ENCODE measurements at regions not wholly inside any gene's neighbourhood (a gene's known extent, or its start where the extent isn't known, plus 50 kb on each side); places are given as distances from the start of the nearest gene placed in this dataset.
"Not testable (repeated sequence)": the region's sequence is repeated elsewhere in the genome, so short reads cannot be mapped to it uniquely, and the experiment has no call there.

DNA sequence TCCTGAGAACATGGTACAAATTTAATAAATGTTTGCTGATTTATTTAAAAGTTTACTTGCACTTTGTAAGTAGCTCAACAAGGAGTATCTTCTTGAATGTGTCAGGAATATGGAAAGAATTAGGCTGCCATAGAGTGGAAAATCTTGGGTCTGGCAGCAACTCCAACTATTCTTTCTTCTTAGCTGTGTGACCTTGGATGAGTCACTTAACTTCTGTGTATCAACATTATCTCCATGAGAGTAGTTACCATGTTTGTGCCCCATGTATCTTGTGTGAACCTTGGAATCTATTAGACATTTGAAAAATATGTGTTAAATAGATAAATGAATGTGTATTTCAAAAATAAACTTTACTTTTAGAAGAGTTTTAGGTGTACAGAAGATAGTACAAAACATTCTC is 348.8 kb downstream of the GBA3 start:
- Mint-ChIP-seq H3K36me3 (ENCODE audit: low read depth) (no peaks in the 10 kb centered on the region), H3K27me3 (no peaks in the 10 kb centered on the region), H3K9me3 (peaks cover 8% of the 10 kb centered on the region), H3K27ac (no peak overlapping the region), H3K4me1 (ENCODE audit: low read depth) (no peaks in the 10 kb centered on the region), H3K4me3 (no peak overlapping the region)

DNA sequence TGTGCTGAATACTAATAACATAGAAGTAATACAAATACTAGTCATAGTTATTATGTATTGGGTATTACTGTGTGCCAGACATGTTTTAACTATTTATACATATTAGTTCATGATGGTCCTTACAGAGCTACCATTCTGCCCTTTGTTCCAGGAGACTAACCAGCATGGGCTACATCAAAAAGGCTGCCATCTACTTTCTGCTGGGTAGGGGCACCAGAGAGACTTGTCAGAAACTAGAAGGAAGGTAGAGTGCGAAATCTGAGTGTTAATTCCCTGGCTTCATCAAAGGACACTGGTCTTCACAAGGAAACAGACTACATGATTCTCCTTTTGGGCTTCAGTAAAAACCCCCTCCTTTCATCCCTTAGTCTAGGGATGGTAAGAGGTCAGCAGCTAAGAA is 347.8 kb downstream of the GBA3 start:
- H3K27me3 Mint-ChIP-seq: no peaks in the 10 kb centered on the region
- no peak overlapping the region for H3K4me3 Mint-ChIP-seq
- no peaks in the 10 kb centered on the region for H3K36me3 Mint-ChIP-seq (ENCODE audit: low read depth)
- H3K27ac Mint-ChIP-seq: no peak overlapping the region
- peaks cover 8% of the 10 kb centered on the region for H3K9me3 Mint-ChIP-seq
- H3K4me1 Mint-ChIP-seq (ENCODE audit: low read depth): no peaks in the 10 kb centered on the region

GRCh38 chr4:23039818-23040217 is 347.1 kb downstream of the GBA3 start:
- H3K27ac Mint-ChIP-seq: no peak overlapping the region
- H3K27me3 Mint-ChIP-seq: no peaks in the 10 kb centered on the region
- H3K4me3 Mint-ChIP-seq: no peak overlapping the region
- H3K4me1 Mint-ChIP-seq (ENCODE audit: low read depth): no peaks in the 10 kb centered on the region
- peaks cover 8% of the 10 kb centered on the region for H3K9me3 Mint-ChIP-seq
- no peaks in the 10 kb centered on the region for H3K36me3 Mint-ChIP-seq (ENCODE audit: low read depth)

- no peaks in the 10 kb centered on the region for H3K4me1 Mint-ChIP-seq (ENCODE audit: low read depth)
- H3K9me3 Mint-ChIP-seq: peaks cover 8% of the 10 kb centered on the region
- H3K4me3 Mint-ChIP-seq: no peak overlapping the region
- no peaks in the 10 kb centered on the region for H3K27me3 Mint-ChIP-seq
- H3K36me3 Mint-ChIP-seq (ENCODE audit: low read depth): no peaks in the 10 kb centered on the region
- no peak overlapping the region for H3K27ac Mint-ChIP-seq
Measured at GRCh38 chr4:23038626-23039491, 346.1 kb downstream of the GBA3 start.

DNA sequence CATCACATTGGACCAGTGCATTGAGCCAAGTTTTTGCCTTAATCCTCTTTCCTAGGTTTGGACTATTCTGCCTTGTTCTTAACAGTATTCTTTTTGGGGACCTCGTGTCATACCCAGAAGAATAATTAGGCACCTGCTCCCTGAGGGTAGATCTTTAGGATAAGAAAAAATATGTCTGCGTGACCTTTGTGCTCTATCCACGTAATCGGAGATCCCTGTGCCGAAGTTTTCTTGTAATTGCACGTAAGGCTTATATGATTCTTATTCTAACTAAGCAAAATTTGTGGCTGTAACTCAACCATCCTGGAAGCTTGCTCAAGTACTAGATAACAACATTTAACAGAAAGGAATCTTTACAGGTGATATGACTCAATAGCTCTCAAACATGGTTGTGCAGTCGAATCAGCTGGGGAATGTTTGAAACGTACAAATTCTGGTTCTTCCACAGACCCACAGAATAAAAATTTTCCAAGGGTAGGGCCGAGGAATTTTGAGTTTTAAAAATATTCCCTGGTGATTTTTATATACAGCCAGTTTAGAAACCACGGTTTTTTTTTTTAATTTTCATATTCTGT is 344.3 kb downstream of the GBA3 start:
- no peaks in the 10 kb centered on the region for H3K36me3 Mint-ChIP-seq (ENCODE audit: low read depth)
- H3K27me3 Mint-ChIP-seq: no peaks in the 10 kb centered on the region

DNA sequence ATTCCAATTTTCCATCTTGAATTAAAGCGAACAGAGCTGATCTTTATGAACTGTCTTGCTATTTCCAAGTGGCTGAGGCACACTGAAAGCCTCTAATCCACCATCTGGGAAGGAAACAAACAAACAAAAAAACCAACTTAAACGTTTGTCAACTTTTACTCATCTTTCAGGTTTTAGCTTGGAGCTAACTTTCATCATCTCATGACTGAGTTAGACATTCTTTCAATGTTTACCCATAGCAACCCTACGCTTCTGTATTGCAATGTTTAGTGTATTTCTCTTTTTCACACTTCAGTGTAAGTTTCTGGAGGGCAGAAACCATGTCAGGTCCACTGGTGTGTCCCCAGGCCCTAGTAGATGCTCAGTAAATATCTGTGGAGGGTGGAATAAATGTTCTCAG is 343.8 kb downstream of the GBA3 start:
- H3K9me3 Mint-ChIP-seq: peaks cover 8% of the 10 kb centered on the region
- H3K27me3 Mint-ChIP-seq: no peaks in the 10 kb centered on the region
- H3K4me1 Mint-ChIP-seq (ENCODE audit: low read depth): no peaks in the 10 kb centered on the region
- no peak overlapping the region for H3K4me3 Mint-ChIP-seq
- no peaks in the 10 kb centered on the region for H3K36me3 Mint-ChIP-seq (ENCODE audit: low read depth)
- no peak overlapping the region for H3K27ac Mint-ChIP-seq

More for the DNA sequence above, 344.3 kb downstream of the GBA3 start:
- H3K4me3 Mint-ChIP-seq: no peak overlapping the region
- no peaks in the 10 kb centered on the region for H3K4me1 Mint-ChIP-seq (ENCODE audit: low read depth)
- peaks cover 8% of the 10 kb centered on the region for H3K9me3 Mint-ChIP-seq
- H3K27ac Mint-ChIP-seq: no peak overlapping the region

DNA sequence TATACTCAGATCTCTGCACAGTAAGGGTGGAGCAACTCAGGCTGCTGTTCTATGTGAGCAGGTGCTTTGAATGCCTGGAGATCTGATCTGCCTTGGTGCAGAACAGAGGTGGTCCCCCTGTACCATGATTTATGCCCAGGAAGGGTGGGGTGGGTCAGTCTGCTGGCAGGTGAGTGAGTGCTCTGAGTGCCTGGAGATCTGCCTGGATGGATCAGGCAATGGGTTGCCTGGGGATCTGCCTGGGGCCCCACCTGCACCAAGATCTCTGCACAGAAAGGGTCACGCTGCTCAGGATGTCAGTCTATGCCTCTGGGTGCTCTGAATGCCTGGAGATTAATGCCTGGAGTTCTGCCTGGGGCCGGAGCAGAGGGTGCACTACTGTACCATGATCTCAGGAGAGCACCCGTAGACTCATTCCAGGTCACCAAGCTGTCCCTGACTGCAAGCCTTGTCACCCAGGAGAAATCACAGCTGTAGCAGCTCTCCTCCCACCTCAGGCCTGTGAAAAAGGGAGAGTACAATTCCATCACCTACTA is 342.9 kb downstream of the GBA3 start:
- Mint-ChIP-seq H3K27me3 (no peaks in the 10 kb centered on the region), H3K9me3 (peaks cover 8% of the 10 kb centered on the region), H3K36me3 (ENCODE audit: low read depth) (no peaks in the 10 kb centered on the region), H3K4me3 (no peak overlapping the region), H3K4me1 (ENCODE audit: low read depth) (no peaks in the 10 kb centered on the region), H3K27ac (no peak overlapping the region)

DNA sequence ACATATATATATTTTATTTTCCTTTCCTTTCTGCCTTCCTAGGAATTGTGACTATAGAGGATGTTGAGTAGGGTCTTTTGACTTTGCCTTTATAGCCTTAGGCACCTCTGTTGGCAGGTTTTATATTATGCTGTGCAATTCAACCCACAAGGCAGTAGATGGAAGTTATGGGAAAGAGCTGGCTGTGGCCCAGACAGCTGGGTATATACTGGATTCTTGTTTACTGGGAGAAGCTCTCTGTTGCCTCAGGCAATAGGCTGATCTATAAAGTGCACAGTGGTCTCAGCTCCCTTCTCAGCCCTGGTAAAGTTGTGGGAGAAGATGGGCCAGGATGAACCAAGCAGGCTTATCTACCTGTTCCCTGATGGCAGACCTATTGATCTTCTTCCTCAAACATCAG is 342.0 kb downstream of the GBA3 start:
- Mint-ChIP-seq H3K27me3 (no peaks in the 10 kb centered on the region), H3K27ac (no peak overlapping the region), H3K9me3 (peaks cover 8% of the 10 kb centered on the region), H3K4me3 (no peak overlapping the region), H3K4me1 (ENCODE audit: low read depth) (no peaks in the 10 kb centered on the region), H3K36me3 (ENCODE audit: low read depth) (no peaks in the 10 kb centered on the region)

DNA sequence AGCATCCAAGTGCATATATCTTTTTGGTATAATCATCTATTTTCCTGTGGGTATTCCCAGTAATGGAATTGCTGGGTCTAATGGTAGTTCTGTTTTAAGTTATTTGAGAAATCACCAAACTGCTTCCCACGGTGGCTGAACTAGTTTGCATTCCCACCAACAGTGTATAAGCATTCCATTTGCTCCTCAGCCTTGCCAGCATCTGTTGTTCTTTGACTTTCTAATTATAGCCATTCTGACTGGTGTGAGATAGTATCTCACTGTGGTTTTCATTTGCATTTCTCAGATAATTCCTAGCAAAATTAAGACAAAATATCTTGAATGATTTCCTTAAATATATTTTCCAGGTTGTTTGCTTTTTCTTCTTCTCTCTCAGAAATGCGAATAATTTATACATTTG is 341.1 kb downstream of the GBA3 start:
- H3K4me3 Mint-ChIP-seq: no peak overlapping the region
- H3K9me3 Mint-ChIP-seq: peaks cover 4% of the 10 kb centered on the region
- H3K27me3 Mint-ChIP-seq: no peaks in the 10 kb centered on the region
- no peaks in the 10 kb centered on the region for H3K4me1 Mint-ChIP-seq (ENCODE audit: low read depth)
- no peak overlapping the region for H3K27ac Mint-ChIP-seq
- H3K36me3 Mint-ChIP-seq (ENCODE audit: low read depth): no peaks in the 10 kb centered on the region

DNA sequence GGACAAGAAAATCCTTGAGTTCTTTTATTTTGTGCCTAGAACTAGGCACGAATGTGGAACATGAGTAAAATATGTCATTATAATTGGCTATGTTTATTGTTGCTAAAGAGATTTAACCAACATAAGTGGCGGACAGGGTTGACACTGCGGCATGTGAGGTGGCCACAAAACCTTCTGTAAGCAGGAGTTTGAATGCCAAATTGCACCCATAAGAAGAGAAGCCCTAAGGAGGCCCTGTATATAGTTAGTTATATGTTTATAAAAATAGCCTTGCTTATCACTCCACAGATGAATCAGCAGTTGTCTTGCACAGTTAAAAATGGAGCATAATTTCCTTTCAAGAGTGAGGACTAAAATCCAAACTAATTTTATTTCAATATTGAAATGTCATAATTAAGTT is 336.1 kb downstream of the GBA3 start:
- H3K4me3 Mint-ChIP-seq: no peak overlapping the region
- H3K9me3 Mint-ChIP-seq: peaks cover 4% of the 10 kb centered on the region
- no peak overlapping the region for H3K27ac Mint-ChIP-seq
- H3K36me3 Mint-ChIP-seq (ENCODE audit: low read depth): no peaks in the 10 kb centered on the region
- no peaks in the 10 kb centered on the region for H3K27me3 Mint-ChIP-seq
- H3K4me1 Mint-ChIP-seq (ENCODE audit: low read depth): no peaks in the 10 kb centered on the region

- Mint-ChIP-seq H3K36me3 (ENCODE audit: low read depth) (no peaks in the 10 kb centered on the region), H3K9me3 (peaks cover 4% of the 10 kb centered on the region), H3K4me3 (no peak overlapping the region), H3K4me1 (ENCODE audit: low read depth) (no peaks in the 10 kb centered on the region), H3K27ac (no peak overlapping the region), H3K27me3 (no peaks in the 10 kb centered on the region)
Measured at GRCh38 chr4:23023666-23024065, 330.9 kb downstream of the GBA3 start.

DNA sequence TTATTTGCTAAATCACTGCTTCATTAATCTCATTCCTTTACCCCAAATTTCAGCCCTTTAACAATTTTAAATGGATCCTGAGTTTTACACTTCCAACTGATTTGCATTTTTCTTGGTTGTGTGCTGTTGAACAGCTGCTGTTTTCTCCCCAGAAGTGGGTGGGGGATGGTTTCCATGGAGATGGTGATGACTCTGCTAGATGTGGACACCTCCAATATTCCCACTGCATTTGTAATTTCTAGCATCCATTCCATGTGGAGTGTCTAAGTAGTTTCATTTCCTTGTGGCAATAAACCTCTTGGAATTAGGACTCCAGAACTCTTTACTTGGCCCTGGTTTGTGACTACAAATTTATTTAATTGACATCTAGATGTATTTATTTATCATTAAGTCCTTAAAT is 330.4 kb downstream of the GBA3 start:
- Mint-ChIP-seq H3K9me3 (peaks cover 4% of the 10 kb centered on the region), H3K36me3 (ENCODE audit: low read depth) (no peaks in the 10 kb centered on the region), H3K4me1 (ENCODE audit: low read depth) (no peaks in the 10 kb centered on the region), H3K4me3 (no peak overlapping the region), H3K27ac (no peak overlapping the region), H3K27me3 (no peaks in the 10 kb centered on the region)

GRCh38 chr4:23022032-23022431 is 329.3 kb downstream of the GBA3 start:
- H3K27ac Mint-ChIP-seq: no peak overlapping the region
- no peaks in the 10 kb centered on the region for H3K27me3 Mint-ChIP-seq
- no peak overlapping the region for H3K4me3 Mint-ChIP-seq
- H3K4me1 Mint-ChIP-seq (ENCODE audit: low read depth): no peaks in the 10 kb centered on the region
- no peaks in the 10 kb centered on the region for H3K36me3 Mint-ChIP-seq (ENCODE audit: low read depth)
- peaks cover under 1% of the 10 kb centered on the region for H3K9me3 Mint-ChIP-seq

- Mint-ChIP-seq H3K27me3 (no peaks in the 10 kb centered on the region), H3K27ac (no peak overlapping the region), H3K4me1 (ENCODE audit: low read depth) (no peaks in the 10 kb centered on the region), H3K9me3 (no peaks in the 10 kb centered on the region), H3K4me3 (no peak overlapping the region), H3K36me3 (ENCODE audit: low read depth) (no peaks in the 10 kb centered on the region)
Measured at GRCh38 chr4:23021040-23021439, 328.3 kb downstream of the GBA3 start.

- H3K9me3 Mint-ChIP-seq: not testable (repeated sequence)
Measured at GRCh38 chr4:23020399-23020798, 327.7 kb downstream of the GBA3 start.

More at GRCh38 chr4:23020399-23020798, 327.7 kb downstream of the GBA3 start:
- H3K27ac Mint-ChIP-seq; H3K36me3 Mint-ChIP-seq (ENCODE audit: low read depth); H3K27me3 Mint-ChIP-seq; H3K4me3 Mint-ChIP-seq; H3K4me1 Mint-ChIP-seq (ENCODE audit: low read depth): not testable (repeated sequence)

Data from stimulated activated naive CD8-positive, alpha-beta T cell treated with anti-CD3 and anti-CD28 coated beads, Interleukin-15, Interleukin-2, amounts not matched to agents 100 ng/mL and 50 ng/mL, for 24 hours (primary cell).